ENCODE measurements at regions not wholly inside any gene's neighbourhood (a gene's known extent, or its start where the extent isn't known, plus 50 kb on each side); places are given as distances from the start of the nearest gene placed in this dataset.

DNA sequence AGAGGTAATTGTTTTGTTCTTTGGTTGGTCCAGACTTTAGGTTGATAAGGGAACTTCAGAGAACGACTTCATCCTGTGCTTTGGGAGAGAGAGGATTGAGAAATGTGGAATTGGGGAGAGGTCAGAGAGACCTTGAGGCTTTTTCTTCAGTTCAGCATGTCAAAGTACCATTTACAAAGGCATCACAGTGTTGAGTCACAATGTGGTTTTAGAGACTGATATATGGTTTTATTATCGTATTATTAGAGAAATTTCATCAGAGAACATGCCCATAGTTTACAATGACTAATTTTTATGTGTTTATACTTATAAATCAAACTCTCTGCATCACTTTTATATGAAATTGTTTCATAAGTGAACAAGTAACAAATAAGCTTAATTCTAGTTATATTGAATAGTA lies 626.6 kb downstream of the DSC3 start:
- no peak overlapping the region for H3K27ac ChIP-seq
- ATAC-seq (no peak), DNase-seq (no peak)
- no peak overlapping the region for H3K4me3 ChIP-seq
- intact Hi-C loops (cut with DNase I), result no loop called here
- TF ChIP-seq, protein P1, sequence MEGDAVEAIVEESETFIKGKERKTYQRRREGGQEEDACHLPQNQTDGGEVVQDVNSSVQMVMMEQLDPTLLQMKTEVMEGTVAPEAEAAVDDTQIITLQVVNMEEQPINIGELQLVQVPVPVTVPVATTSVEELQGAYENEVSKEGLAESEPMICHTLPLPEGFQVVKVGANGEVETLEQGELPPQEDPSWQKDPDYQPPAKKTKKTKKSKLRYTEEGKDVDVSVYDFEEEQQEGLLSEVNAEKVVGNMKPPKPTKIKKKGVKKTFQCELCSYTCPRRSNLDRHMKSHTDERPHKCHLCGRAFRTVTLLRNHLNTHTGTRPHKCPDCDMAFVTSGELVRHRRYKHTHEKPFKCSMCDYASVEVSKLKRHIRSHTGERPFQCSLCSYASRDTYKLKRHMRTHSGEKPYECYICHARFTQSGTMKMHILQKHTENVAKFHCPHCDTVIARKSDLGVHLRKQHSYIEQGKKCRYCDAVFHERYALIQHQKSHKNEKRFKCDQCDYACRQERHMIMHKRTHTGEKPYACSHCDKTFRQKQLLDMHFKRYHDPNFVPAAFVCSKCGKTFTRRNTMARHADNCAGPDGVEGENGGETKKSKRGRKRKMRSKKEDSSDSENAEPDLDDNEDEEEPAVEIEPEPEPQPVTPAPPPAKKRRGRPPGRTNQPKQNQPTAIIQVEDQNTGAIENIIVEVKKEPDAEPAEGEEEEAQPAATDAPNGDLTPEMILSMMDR (IDR thresholded peaks at IDR 0.05), result no peak
- TF ChIP-seq POLR2A (IDR thresholded peaks at IDR 0.05), result no peak
- H3K36me3 ChIP-seq (replicated peaks in 1 of 2; ENCODE audit: insufficient read depth in 1 of 2, low read depth in 2 of 2), result no peaks in the 10 kb centered on the region
- H3K9me3 ChIP-seq, result no peaks in the 10 kb centered on the region
- H3K4me1 ChIP-seq, result no peaks in the 10 kb centered on the region
- WGBS, 2 donors, result 19 to 26% methylated on average over 2 of the region's 2 CpGs
- H3K27me3 ChIP-seq, result no peaks in the 10 kb centered on the region

DNA sequence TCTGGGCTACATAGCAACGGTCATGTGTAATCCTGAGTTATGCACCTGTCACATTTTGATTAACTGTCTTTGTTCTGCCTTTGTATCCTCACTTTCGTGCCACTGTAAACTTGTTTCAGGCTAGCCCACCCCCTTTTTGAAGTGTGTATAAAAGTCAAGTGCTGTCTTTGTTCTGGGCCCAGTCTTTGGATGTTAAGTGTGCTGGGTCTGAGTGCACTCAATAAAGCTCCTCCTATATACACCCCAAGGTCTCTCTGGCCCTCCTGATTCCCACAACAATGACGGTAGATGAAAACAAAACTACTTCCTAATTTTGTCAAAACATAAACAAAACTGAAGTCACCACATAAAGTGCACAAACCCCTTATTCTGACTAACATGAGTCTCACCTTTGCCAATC lies 633.4 kb downstream of the DSC3 start:
- ATAC-seq (no peak), DNase-seq (no peak)
- no peaks in the 10 kb centered on the region for H3K27me3 ChIP-seq
- intact Hi-C loops (cut with DNase I), result no loop called here
- no peak overlapping the region for H3K27ac ChIP-seq
- TF ChIP-seq, protein P1 (IDR thresholded peaks at IDR 0.05), result no peak
- TF ChIP-seq POLR2A (IDR thresholded peaks at IDR 0.05), result no peak
- H3K4me3 ChIP-seq, result no peak overlapping the region
- H3K9me3 ChIP-seq, result no peaks in the 10 kb centered on the region
- WGBS, 2 donors, result 45 to 47% methylated on average over 3 of the region's 3 CpGs
- no peaks in the 10 kb centered on the region for H3K4me1 ChIP-seq
- H3K36me3 ChIP-seq (replicated peaks in 1 of 2; ENCODE audit: insufficient read depth in 1 of 2, low read depth in 2 of 2), result no peaks in the 10 kb centered on the region

DNA sequence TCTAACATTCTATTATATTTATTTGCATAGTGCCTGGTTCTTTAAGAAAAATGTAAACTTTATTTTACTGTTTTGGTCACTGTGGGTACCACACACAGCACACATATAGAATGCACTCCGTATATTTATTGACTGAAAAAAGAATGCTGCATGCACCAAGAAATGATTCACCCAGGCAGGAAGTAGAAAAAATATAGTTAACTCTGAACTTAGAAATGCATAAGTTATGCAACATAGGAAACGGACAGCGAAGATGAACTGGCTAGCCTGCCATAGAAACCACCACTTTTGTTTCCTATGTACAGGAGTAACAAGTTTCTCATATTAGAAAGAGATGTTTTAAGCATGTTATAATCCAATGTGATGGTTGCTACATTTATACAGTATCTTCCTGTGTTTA lies 635.8 kb downstream of the DSC3 start:
- no peak overlapping the region for H3K4me3 ChIP-seq
- no peak overlapping the region for H3K27ac ChIP-seq
- TF ChIP-seq, protein P1 (IDR thresholded peaks at IDR 0.05), result no peak
- no peak for TF ChIP-seq POLR2A (IDR thresholded peaks at IDR 0.05)
- 39 to 45% methylated on average over 3 of the region's 3 CpGs for WGBS, 2 donors
- DNase-seq (no peak), ATAC-seq (no peak)
- H3K36me3 ChIP-seq (replicated peaks in 1 of 2; ENCODE audit: insufficient read depth in 1 of 2, low read depth in 2 of 2), result no peaks in the 10 kb centered on the region
- H3K9me3 ChIP-seq, result no peaks in the 10 kb centered on the region
- no peaks in the 10 kb centered on the region for H3K4me1 ChIP-seq
- no peaks in the 10 kb centered on the region for H3K27me3 ChIP-seq
- intact Hi-C loops (cut with DNase I), result no loop called here

DNA sequence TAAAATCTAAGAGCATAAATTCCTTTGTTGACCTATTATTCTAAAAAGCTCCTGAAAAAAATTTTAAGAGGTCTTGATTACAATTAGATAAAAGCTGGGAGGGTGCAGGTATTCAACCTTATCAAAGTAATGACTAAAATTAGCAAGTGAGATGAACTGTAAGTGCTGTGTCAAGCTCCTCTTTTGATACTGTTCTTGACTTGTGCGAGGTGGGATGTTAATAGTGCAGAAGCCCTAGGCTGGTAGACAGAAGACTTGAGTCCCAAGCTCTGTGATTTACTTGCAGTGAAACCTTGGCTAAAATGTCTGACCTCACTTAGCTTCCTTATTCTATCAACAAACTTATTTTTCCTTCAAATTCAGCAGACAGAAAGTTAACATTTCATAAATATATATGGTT lies 637.5 kb downstream of the DSC3 start:
- no peaks in the 10 kb centered on the region for H3K4me1 ChIP-seq
- intact Hi-C loops (cut with DNase I), result no loop called here
- no peak overlapping the region for H3K4me3 ChIP-seq
- 48 to 77% methylated on average over 1 of the region's 1 CpG for WGBS, 2 donors
- H3K9me3 ChIP-seq, result no peaks in the 10 kb centered on the region
- DNase-seq (no peak), ATAC-seq (no peak)
- H3K27ac ChIP-seq, result no peak overlapping the region
- H3K36me3 ChIP-seq (replicated peaks in 1 of 2; ENCODE audit: insufficient read depth in 1 of 2, low read depth in 2 of 2), result no peaks in the 10 kb centered on the region
- TF ChIP-seq POLR2A (IDR thresholded peaks at IDR 0.05), result no peak
- TF ChIP-seq, protein P1 (IDR thresholded peaks at IDR 0.05), result no peak
- H3K27me3 ChIP-seq, result no peaks in the 10 kb centered on the region

DNA sequence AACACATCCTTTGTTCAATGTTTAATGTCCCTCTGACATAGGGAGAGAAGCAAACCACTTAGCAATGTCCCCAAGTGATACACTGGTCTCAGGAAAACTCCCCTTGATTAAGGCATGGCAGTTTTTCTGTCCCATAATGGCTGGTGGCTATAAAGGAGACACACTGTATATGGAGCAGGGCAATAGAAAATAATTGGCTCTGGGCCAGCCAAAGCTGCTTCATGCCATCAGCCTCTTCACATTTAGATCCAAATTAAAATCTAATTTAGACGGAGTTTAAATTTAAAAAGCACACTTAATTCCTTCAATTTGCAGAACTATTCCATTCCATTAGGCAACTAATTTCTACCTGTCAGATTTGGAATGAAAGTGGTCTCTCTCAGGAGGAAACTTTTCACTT lies 638.1 kb downstream of the DSC3 start:
- intact Hi-C loops (cut with DNase I), result no loop called here
- Histone ChIP-seq H3K4me1 (no peaks in the 10 kb centered on the region), H3K36me3 (replicated peaks in 1 of 2; ENCODE audit: insufficient read depth in 1 of 2, low read depth in 2 of 2) (no peaks in the 10 kb centered on the region), H3K27me3 (no peaks in the 10 kb centered on the region), H3K9me3 (no peaks in the 10 kb centered on the region), H3K4me3 (no peak overlapping the region), H3K27ac (no peak overlapping the region)
- 68 to 76% methylated on average over 1 of the region's 1 CpG for WGBS, 2 donors
- ATAC-seq, result no peak
- no peak for TF ChIP-seq POLR2A (IDR thresholded peaks at IDR 0.05)
- TF ChIP-seq, protein P1 (IDR thresholded peaks at IDR 0.05), result no peak
- DNase-seq, result no peak

Measured in body of pancreas (tissue), 4 donors.